ENCODE measurements at regions not wholly inside any gene's neighbourhood (a gene's known extent, or its start where the extent isn't known, plus 50 kb on each side); places are given as distances from the start of the nearest gene placed in this dataset.

GRCh38 chr2:200052627-200053026, 97.2 kb downstream of the MAIP1 start:
- no peaks in the 10 kb centered on the region for H3K79me2 ChIP-seq (replicated peaks; ENCODE audit: insufficient read depth, low read length)
- H3K9me3 ChIP-seq (ENCODE audit: low read length), result no peaks in the 10 kb centered on the region
- no peak for TF ChIP-seq POLR2AphosphoS5 (IDR thresholded peaks at IDR 0.05)
- no peak for TF ChIP-seq MXI1 (conservative IDR thresholded peaks at IDR 0.05; ENCODE audit: poor library complexity, severe bottlenecking)
- TF ChIP-seq SMC3 (conservative IDR thresholded peaks at IDR 0.05; ENCODE audit: poor library complexity), result no peak
- no peak for TF ChIP-seq RAD21 (conservative IDR thresholded peaks at IDR 0.05)
- TF ChIP-seq, protein P1, sequence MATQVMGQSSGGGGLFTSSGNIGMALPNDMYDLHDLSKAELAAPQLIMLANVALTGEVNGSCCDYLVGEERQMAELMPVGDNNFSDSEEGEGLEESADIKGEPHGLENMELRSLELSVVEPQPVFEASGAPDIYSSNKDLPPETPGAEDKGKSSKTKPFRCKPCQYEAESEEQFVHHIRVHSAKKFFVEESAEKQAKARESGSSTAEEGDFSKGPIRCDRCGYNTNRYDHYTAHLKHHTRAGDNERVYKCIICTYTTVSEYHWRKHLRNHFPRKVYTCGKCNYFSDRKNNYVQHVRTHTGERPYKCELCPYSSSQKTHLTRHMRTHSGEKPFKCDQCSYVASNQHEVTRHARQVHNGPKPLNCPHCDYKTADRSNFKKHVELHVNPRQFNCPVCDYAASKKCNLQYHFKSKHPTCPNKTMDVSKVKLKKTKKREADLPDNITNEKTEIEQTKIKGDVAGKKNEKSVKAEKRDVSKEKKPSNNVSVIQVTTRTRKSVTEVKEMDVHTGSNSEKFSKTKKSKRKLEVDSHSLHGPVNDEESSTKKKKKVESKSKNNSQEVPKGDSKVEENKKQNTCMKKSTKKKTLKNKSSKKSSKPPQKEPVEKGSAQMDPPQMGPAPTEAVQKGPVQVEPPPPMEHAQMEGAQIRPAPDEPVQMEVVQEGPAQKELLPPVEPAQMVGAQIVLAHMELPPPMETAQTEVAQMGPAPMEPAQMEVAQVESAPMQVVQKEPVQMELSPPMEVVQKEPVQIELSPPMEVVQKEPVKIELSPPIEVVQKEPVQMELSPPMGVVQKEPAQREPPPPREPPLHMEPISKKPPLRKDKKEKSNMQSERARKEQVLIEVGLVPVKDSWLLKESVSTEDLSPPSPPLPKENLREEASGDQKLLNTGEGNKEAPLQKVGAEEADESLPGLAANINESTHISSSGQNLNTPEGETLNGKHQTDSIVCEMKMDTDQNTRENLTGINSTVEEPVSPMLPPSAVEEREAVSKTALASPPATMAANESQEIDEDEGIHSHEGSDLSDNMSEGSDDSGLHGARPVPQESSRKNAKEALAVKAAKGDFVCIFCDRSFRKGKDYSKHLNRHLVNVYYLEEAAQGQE (IDR thresholded peaks at IDR 0.05; ENCODE audit: borderline replicate concordance), result no peak
- TF ChIP-seq CTCF (IDR thresholded peaks at IDR 0.05; ENCODE audit: poor library complexity, severe bottlenecking), result no peak
- TF ChIP-seq TAF1 (IDR thresholded peaks at IDR 0.05; ENCODE audit: low read depth), result no peak
- H2AFZ ChIP-seq (ENCODE audit: low read depth, low read length), result no peak overlapping the region
- H3K9ac ChIP-seq (ENCODE audit: low read length), result no peak overlapping the region
- no peaks in the 10 kb centered on the region for H3K9me2 ChIP-seq (ENCODE audit: insufficient read depth, low read length)
- no peaks in the 10 kb centered on the region for H3F3A ChIP-seq (ENCODE audit: insufficient read depth, low read length, poor library complexity, severe bottlenecking)
- H3K36me3 ChIP-seq (ENCODE audit: insufficient read depth, low read length), result no peaks in the 10 kb centered on the region
- H3K4me2 ChIP-seq (ENCODE audit: low read length), result no peak overlapping the region
- H3K27me3 ChIP-seq (ENCODE audit: insufficient read depth, low read depth, low read length), result no peaks in the 10 kb centered on the region
- no peak overlapping the region for H3K27ac ChIP-seq (ENCODE audit: low read length)
- no peaks in the 10 kb centered on the region for H4K20me1 ChIP-seq (ENCODE audit: insufficient read depth)
- H3K4me3 ChIP-seq (ENCODE audit: low read length), result no peak overlapping the region

GRCh38 chr2:200054681-200055468, 99.5 kb downstream of the MAIP1 start:
- Histone ChIP-seq H3K27me3 (ENCODE audit: insufficient read depth, low read depth, low read length) (no peaks in the 10 kb centered on the region), H3K9me2 (ENCODE audit: insufficient read depth, low read length) (no peaks in the 10 kb centered on the region), H3K27ac (ENCODE audit: low read length) (no peak overlapping the region), H2AFZ (ENCODE audit: low read depth, low read length) (no peak overlapping the region), H3K4me3 (ENCODE audit: low read length) (no peak overlapping the region), H3K4me2 (ENCODE audit: low read length) (no peak overlapping the region), H3K36me3 (ENCODE audit: insufficient read depth, low read length) (no peaks in the 10 kb centered on the region), H3K9me3 (ENCODE audit: low read length) (no peaks in the 10 kb centered on the region), H3F3A (ENCODE audit: insufficient read depth, low read length, poor library complexity, severe bottlenecking) (no peaks in the 10 kb centered on the region), H3K9ac (ENCODE audit: low read length) (no peak overlapping the region), H4K20me1 (ENCODE audit: insufficient read depth) (no peaks in the 10 kb centered on the region), H3K79me2 (replicated peaks; ENCODE audit: insufficient read depth, low read length) (no peaks in the 10 kb centered on the region)
- TF ChIP-seq EZH2 (IDR thresholded peaks at IDR 0.05; ENCODE audit: borderline replicate concordance, insufficient read depth, low read length, poor library complexity, severe bottlenecking), result no peak
- TF ChIP-seq RAD21 (conservative IDR thresholded peaks at IDR 0.05), result no peak
- no peak for TF ChIP-seq MXI1 (conservative IDR thresholded peaks at IDR 0.05; ENCODE audit: poor library complexity, severe bottlenecking)
- no peak for TF ChIP-seq SMC3 (conservative IDR thresholded peaks at IDR 0.05; ENCODE audit: poor library complexity)
- TF ChIP-seq, protein P1 (IDR thresholded peaks at IDR 0.05; ENCODE audit: borderline replicate concordance), result no peak
- no peak for TF ChIP-seq TAF1 (IDR thresholded peaks at IDR 0.05; ENCODE audit: low read depth)
- TF ChIP-seq POLR2AphosphoS5 (IDR thresholded peaks at IDR 0.05), result no peak
- TF ChIP-seq CTCF (IDR thresholded peaks at IDR 0.05; ENCODE audit: poor library complexity, severe bottlenecking), result no peak

Data from neural cell (in vitro differentiated cells).